Endothelial cell (in vitro differentiated cells): ENCODE measurements at regions not wholly inside any gene's neighbourhood (a gene's known extent, or its start where the extent isn't known, plus 50 kb on each side); places are given as distances from the start of the nearest gene placed in this dataset.
A peak's percentile ranks its signal among the peaks of the same experiment; 100 is the strongest.

Experiments used
- DNase-seq: peaks from one replicate; pipeline ENCODE4 v3.0.0; 2021; ENCODE audit warnings: low spot score
- H3K27ac Mint-ChIP-seq: one replicate; pipeline ENCODE4 v1.8.0; 2021; ENCODE audit warnings: mixed read lengths, inconsistent platforms; ENCODE audit not compliant: unreplicated experiment
- H3K27me3 Mint-ChIP-seq: one replicate; pipeline ENCODE4 v1.8.0; 2021; ENCODE audit warnings: mild to moderate bottlenecking, moderate library complexity, mixed read lengths, inconsistent platforms; ENCODE audit not compliant: unreplicated experiment
- H3K36me3 Mint-ChIP-seq: one replicate; pipeline ENCODE4 v1.8.0; 2021; ENCODE audit warnings: mild to moderate bottlenecking, low read depth, mixed read lengths, inconsistent platforms; ENCODE audit not compliant: unreplicated experiment
- H3K4me1 Mint-ChIP-seq: one replicate; pipeline ENCODE4 v1.8.0; 2021; ENCODE audit warnings: mild to moderate bottlenecking, mixed read lengths, inconsistent platforms; ENCODE audit not compliant: unreplicated experiment
- H3K4me3 Mint-ChIP-seq: one replicate; pipeline ENCODE4 v1.8.0; 2021; ENCODE audit warnings: mild to moderate bottlenecking, mixed read lengths, inconsistent platforms; ENCODE audit not compliant: unreplicated experiment
- H3K9me3 Mint-ChIP-seq: one replicate; pipeline ENCODE4 v1.8.0; 2021; ENCODE audit warnings: mixed read lengths, inconsistent platforms; ENCODE audit not compliant: unreplicated experiment
- CTCF ChIP-seq: fragments of 200-600 bp; sonication (generic); IDR thresholded peaks from one replicate; pipeline ENCODE4 v1.5.0; 2021; ENCODE audit warnings: antibody characterized with exemption; ENCODE audit not compliant: unreplicated experiment

GRCh38 chr11:70804139-70804837 lies 406.0 kb downstream of the CTTN start:
- Mint-ChIP-seq H3K27me3 (no peaks in the 10 kb centered on the region), H3K27ac (no peak overlapping the region), H3K4me3 (no peak overlapping the region), H3K4me1 (peaks cover 7% of the 10 kb centered on the region), H3K9me3 (no peaks in the 10 kb centered on the region), H3K36me3 (peaks cover 4% of the 10 kb centered on the region)
- no peak for TF ChIP-seq CTCF
- DNase-seq = no peak

- Mint-ChIP-seq H3K36me3 (peaks cover 4% of the 10 kb centered on the region), H3K4me1 (peaks cover 7% of the 10 kb centered on the region), H3K9me3 (no peaks in the 10 kb centered on the region), H3K4me3 (no peak overlapping the region), H3K27ac (no peak overlapping the region), H3K27me3 (no peaks in the 10 kb centered on the region)
- no peak for TF ChIP-seq CTCF
- DNase-seq = no peak
Measured at GRCh38 chr11:70805243-70805642, 406.9 kb downstream of the CTTN start.

GRCh38 chr11:70805971-70806370 lies 407.6 kb downstream of the CTTN start:
- peaks cover 4% of the 10 kb centered on the region for H3K36me3 Mint-ChIP-seq
- no peak for TF ChIP-seq CTCF
- H3K27me3 Mint-ChIP-seq = no peaks in the 10 kb centered on the region

GRCh38 chr11:70806461-70807194 lies 408.3 kb downstream of the CTTN start:
- peaks cover 4% of the 10 kb centered on the region for H3K36me3 Mint-ChIP-seq
- DNase-seq = no peak
- H3K27me3 Mint-ChIP-seq = peaks cover 1% of the 10 kb centered on the region
- no peak overlapping the region for H3K4me3 Mint-ChIP-seq
- peaks cover 7% of the 10 kb centered on the region for H3K4me1 Mint-ChIP-seq
- TF ChIP-seq CTCF = no peak
- no peak overlapping the region for H3K27ac Mint-ChIP-seq
- H3K9me3 Mint-ChIP-seq = no peaks in the 10 kb centered on the region

More at GRCh38 chr11:70805971-70806370, 407.6 kb downstream of the CTTN start:
- no peak for DNase-seq
- Mint-ChIP-seq H3K9me3 (no peaks in the 10 kb centered on the region), H3K27ac (no peak overlapping the region), H3K4me3 (peak overlapping the region; percentile 19), H3K4me1 (peaks cover 7% of the 10 kb centered on the region)

GRCh38 chr11:70807195-70807543 lies 408.8 kb downstream of the CTTN start:
- peaks cover 4% of the 10 kb centered on the region for H3K36me3 Mint-ChIP-seq
- H3K27ac Mint-ChIP-seq = no peak overlapping the region
- H3K27me3 Mint-ChIP-seq = peaks cover 1% of the 10 kb centered on the region
- H3K4me1 Mint-ChIP-seq = peaks cover 7% of the 10 kb centered on the region
- no peak overlapping the region for H3K4me3 Mint-ChIP-seq
- no peak for TF ChIP-seq CTCF
- no peak for DNase-seq
- H3K9me3 Mint-ChIP-seq = no peaks in the 10 kb centered on the region
